Right kidney (tissue), 1 donor: ENCODE measurements at regions not wholly inside any gene's neighbourhood (a gene's known extent, or its start where the extent isn't known, plus 50 kb on each side); places are given as distances from the start of the nearest gene placed in this dataset.

ENCODE experiments used
- DNase-seq: peaks from one replicate; pipeline ENCODE4 v3.0.0-alpha.2; 2016

DNA sequence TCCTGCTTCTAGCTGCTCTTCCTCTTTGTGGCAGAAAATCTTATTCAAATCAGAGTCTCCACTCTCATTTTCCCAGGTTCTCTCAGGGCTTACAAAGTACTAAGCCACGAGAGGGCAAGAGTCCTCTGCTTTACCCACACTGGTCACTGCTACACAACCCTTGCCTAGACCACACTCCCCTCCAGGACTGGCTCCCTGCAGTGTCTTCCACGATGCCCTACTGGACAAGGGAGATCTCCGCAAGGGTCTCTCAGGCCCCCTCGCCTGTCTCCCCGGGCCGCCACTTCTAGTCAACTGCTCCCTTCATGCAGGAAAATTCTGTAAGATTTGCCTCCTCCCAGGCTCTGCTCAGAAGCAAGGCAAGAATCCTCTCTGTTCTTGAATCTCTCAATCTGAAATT lies 319.6 kb downstream of the RRAGC start:
- no peak for DNase-seq

DNA sequence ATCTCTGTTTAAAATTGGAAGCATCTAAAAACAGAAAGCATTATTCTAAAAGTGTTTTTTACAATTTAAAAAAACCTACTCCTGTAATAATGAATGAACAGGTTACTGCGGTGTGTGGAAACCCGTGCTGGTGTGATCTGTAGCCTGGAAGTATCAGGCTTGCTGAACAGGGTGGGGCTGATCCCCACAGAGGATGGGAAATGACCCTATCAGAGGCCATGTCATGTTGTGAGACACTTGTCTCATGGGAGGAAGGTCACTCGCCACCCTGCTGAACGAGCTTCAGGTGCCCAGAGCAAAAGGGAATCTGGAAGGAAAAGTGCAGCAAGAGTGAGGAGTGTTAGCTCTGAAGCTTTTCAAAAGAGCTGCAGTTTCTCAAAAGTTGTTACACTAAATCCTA lies 320.7 kb downstream of the RRAGC start:
- DNase-seq = no peak

DNA sequence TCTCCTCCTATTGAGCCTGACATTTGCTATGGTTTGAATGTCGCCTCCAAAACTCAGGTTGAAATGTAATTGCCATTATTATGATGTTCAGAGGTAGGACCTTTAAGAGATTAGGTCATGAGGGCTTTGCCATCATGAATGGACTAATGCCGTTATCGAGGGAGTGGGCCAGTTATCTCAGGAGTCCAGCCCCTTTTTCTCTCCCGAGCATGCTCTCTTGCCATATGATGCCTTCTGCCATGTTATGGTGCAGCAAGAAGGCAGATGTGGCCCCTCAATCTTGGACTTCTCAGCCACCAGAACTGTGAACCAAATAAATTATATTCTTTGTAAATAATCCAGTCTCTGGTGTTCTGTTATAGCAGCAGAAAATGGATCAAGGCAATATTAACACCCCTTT lies 323.5 kb downstream of the RRAGC start:
- no peak for DNase-seq

DNA sequence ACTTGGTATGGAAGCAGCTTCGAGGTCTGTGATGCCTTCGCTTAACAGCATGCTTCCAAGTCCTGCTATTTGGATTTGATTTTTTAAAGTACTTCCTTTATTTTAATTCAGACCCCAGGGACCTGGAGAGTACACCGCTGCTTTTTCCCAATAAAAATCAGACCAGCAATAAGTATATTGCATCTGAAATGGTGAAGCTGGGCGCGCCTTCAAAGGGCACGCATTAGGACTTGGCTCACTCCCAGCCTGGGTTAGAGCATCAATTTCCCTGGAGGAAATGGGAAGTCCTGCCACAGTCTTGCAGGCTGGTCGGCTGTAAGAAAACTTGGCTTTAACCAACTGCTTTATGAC lies 325.1 kb downstream of the RRAGC start:
- DNase-seq = no peak

DNA sequence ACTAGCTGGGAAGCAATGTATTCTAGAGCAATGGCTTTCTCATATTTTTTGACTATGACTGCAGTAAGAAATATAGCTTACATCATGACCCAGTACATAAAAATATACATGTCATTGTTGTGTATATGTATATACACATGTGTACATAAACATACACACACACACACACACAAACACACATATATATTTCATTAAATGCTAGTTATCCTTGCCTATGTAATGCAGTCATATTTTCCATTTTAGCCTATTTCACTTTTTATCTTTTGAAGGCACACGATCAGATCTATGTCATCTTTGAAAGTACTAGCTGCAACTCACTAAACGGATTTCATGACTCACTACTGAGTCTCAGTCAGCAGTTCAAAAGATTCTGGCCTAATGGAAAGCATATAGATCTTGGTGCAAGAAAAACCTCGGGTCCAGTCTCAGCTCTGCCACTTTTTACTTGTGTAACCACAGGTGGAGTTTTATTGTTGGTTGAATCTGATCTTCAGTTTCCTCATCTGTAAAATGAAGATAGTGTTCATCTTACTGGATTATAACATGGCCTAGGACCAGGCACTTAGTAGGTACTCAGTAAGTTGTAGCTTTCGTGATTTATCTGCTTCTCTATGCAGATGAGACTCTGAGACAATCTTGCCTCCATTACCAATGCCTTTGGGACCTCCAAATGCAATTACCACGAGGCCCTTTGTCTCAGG lies 325.6 kb downstream of the RRAGC start:
- no peak for DNase-seq

DNA sequence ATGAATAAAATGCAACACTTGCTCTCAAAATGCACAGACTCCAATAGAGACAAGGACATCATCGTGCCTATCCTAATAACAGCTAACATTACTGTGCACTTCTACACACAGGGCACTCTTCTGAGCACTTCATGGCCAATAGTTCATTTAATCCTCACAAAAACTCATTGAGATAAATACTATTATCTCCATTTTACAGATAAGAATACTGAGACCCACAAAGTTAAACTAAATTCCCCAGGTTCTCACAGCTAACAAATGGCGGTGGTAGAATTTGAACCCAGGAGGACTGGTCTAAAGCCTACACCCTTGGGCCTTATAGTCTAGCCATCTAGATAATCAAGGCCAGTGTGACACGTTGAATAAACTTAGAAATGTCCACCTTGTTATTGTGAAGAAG lies 328.6 kb downstream of the RRAGC start:
- DNase-seq = no peak

DNA sequence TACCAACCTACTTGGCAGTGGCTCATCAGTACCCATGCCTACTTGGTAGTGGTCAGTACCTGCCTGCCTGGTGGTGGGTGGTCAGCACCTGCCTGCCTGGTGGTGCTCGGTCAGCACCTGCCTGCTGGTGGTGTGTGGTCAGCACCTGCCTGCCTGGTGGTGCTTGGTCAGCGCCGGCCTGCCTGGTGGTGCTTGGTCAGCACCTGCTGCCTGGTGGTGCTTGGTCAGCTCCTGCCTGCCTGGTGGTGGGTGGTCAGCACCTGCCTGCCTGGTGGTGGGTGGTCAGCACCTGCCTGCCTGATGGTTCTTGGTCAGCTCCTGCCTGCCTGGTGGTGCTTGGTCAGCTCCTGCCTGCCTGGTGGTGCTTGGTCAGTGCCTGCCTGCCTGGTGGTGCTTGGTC lies 329.6 kb downstream of the RRAGC start:
- no peak for DNase-seq

DNA sequence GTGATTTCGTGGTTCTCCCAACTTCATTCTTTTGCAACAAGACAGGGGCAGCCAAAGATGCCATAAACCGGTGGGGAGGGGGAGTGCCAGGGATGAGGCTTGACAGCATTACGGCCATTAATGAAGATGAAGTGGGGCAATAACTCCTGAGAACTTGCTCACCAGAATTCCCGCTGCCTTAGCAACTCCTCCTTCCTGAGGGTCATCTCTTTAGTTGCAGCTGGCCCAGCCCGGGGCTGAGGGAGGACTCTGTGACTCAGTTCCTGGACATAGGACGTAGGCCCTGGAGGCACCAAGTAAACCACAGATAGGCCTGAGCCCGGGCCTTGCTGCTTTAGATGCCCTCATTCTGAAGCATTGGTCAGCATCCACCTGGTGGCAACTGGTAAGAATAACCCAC lies 330.2 kb downstream of the RRAGC start:
- no peak for DNase-seq

DNA sequence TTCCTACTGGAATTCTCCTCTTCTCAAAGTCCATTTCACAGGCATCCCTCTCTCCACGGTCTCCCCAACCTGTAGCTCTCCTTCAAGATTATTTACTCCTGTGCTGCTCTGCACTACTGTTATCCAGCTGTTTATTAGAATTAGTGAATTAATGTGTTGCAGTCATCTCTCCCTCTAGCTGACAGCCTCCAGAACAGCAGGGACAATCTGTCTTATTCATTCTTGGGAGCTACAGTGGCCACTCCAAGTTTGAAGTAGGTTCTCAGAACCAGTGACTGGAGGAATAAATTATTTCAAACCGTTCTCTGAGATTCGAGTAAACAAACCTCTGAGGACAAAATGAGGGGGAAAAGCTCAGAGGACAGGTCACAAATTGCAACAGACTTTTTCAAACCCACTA lies 330.9 kb downstream of the RRAGC start:
- no peak for DNase-seq

DNA sequence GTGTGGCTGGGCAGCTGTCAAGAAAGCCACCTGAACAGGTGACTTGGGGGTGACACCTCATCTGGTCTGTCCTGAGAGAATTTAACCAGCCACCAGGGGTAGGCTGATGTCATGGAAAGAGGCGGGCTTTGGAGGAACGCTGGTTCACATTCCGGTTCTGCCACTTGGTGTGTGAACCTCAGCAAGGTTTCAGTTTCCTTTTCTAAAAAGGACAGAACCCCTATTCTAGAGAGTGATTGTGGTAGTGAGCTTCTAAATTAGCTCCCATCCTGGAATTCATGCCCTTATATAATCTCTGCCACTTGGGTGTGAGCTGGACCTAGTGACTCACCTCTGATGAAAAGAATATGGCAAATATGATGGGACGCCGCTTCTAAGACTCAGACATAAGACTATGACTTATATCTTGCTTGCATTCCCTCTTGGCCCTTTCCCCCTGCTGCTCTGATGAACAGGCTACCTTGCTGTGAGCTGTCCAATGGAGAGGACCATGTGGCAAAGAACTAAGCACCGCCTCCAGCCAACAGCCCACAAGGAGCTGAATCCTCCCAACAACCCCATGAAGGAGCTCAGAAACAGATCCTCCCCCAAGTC lies 332.1 kb downstream of the RRAGC start:
- no peak for DNase-seq

DNA sequence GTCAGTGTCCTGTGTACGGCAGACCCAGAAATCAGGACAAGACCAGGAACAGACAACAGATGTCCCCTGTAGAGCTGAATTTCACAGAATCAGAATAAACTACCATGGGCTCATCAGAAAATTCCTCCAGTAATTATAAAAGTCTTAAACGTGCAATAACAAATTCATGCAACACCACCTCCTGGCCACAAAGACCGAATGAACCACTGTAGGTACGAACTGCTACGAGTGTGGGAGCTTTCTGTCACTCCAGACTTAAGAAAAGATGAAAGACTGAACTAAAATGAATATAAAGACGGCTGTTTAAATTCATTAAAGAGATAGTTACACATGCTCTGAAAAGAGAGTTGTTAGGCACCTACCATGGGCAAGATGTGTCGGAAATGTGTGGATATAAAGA lies 333.5 kb downstream of the RRAGC start:
- DNase-seq = no peak

DNA sequence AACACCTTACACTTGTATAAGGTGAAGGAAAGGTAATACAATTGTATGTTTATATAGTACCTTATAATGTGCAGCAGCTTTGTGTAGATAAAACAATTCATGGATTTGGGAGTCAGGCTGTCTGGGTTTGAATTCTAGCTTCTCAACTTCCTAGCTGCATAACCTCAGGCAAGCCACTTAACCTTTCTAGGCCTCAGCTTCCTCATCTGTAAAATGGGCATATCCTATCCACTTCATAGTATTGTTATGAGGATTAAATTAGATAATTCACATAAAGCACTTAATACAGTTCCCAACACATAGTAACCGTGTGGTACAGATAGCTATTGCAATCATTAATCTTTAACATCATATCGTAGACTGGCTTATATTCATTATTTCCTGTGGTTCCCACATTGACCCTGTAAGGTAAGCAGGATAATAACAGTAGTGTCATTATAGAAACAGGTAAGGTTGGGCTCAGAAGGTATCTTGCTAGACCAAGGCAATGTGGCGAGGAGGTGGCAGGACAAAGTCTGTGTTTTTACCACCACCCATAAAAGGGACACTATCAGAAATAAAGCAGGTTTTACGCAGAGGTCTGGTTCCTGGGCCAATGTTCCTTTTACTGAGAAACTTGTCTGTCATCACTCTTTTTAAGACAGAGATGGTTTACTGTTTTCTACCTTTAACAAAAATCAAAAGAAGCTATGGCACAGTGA lies 334.1 kb downstream of the RRAGC start:
- DNase-seq = no peak

DNA sequence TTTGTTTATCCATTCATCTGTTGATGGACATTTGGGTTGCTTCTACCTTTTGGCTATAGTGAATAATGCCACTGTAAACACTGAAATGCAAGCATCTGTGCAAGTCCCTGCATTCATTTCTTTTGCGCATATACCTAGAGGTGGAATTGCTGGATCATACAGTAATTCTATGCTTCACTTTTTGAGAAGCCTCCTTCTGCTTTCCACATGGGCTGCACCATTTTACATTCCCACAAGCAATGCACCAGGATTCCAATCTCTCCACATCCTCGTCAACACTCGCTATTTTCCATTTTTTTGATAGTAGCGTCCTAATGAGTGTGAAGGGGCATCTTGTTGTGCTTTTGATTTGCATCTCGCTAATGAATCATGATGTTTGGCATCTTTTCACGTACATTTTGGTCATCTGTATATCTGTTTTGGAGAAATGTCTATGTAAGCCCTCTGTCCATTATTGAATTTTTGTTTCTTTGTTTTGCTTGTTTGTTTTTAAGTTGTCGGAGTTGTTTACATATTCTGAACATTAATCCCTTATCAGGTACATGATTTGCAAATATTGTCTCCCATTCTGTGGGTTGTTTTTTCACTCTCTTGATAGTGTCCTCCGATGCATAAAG lies 335.4 kb downstream of the RRAGC start:
- no peak for DNase-seq

DNA sequence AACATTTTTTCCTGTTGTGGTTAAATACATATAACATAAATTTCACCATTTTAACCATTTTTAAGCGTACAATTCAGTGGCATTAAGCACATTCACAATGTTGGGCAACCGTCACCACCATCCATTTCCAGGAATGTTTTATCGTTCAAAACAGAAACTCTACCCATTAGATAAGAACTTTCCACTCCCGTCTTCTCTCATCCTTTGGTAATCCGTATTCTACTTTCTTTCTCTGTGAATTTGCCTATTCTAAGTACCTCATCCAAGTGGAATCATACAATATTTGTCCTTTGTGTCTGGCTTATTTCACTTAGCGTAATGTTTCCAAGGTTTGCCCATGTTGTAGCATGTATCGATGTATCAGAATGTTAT lies 336.0 kb downstream of the RRAGC start:
- no peak for DNase-seq

DNA sequence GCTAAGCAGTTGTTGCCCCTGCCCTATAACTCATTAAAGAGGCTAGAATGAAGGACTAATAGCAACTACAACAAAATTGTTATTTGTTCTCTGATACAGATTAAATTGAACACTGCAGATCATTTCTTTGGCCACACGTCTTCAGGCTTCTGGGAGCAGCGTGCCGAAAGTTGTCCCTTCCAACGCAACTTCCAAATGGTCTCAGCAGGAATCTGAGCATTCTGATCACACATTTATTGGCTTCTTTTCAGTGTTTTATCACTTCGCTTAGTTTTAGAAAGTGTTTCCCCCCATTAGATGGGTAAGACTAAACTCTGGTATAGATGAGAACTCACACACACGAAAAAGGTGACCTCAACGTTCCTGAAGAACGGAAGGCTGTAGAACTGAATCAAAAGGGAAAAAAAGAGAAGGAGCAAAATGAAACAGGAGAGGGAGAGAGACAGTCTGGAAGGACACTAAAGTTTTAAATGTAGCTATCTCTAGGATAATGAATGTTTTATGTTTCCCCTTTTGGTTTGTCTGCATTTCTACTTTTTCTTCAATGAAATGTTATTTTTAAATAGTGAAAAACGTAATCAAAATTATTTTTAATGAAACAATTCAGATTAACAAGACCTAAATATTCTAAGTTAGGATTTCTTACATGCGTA lies 336.5 kb downstream of the RRAGC start:
- DNase-seq = no peak

DNA sequence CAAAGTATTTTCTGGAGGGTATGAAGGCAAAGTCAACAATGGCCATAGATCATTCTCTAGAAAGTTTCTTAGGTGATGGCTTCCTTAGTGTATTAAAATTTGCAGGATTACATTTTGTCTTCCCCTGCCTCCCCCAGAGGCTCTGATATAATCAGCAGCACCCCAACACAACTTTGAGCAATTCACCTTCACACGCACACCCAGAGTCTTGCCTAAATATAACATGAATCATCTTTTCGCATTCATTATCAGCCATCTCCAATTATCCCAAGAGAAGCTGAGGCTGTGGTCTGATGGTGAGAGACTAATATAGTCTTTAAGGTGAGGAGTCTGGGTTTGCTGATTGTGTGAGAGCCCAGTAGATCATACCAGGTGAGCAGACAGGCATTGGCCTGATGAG lies 343.0 kb downstream of the RRAGC start:
- DNase-seq = no peak

DNA sequence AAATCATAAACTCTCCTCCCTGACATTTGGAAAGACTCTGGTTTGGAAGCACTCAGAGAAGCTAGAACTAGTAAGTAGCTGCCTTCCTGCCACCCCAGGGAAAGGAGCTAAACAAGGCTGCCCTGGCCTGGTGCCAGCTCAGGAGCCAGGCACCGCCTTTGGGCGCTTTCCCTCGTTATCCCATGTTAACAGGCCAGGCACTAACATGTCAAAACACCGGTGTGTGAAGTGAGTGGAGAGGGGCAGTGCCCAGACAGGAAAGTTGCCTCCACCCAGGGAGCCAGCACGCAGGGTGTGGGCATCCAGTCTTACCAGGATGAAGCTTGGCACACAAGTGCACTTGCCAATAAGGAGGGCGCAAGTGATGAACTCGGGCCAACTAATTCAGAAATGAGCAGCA lies 346.8 kb downstream of the RRAGC start:
- no peak for DNase-seq

DNA sequence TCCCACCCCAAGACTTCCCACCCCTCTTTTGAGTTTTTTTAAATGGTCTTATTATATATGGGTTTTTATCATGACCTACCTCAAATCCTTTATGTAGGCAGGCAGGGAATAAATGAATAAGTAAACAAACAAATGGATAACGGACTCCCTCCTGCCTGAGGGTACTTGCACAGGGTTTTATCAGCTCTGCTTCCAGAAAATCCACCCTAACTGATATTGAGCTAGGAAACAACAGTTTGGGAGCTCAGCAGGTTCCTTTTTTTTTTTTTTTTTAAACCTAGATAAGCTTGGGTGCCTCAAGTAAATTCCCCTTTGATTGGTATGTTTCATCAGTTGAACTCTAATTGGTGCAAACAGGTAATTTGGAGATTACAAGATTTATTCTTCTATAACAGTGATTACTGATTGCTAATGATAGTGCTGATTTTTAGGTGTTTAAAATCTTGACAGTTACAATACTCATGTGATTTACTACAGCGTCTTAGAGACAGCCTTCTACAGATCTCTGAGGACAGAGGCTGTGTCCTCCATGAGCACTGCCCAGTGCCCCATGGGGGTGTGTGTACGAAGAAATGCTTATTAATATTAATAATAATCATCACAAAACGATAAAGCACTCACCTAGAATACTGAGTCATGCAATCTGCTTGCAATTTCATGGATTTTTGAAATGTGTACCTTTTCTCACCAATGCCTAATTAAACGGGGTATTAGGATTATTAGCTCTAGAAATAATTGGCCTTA lies 347.4 kb downstream of the RRAGC start:
- DNase-seq = no peak

DNA sequence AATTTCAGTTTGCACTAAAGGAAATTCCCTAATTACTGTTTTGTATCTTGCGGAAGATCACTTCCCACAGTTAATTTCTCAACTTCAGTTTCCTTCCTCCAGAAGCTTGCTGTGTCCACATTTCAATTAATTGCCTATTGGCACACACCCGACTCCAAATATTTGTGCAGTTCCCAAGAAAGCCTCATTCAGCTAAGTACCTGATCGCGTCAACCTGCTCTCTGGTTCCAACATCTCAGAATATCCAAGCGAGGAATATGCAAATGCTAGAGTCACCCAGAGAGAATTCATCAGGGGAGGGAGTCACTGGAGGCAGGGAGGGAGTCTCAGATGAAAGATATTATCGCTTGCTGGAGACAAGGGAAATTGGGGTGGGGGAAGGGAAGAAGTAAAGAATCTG lies 351.3 kb downstream of the RRAGC start:
- no peak for DNase-seq

DNA sequence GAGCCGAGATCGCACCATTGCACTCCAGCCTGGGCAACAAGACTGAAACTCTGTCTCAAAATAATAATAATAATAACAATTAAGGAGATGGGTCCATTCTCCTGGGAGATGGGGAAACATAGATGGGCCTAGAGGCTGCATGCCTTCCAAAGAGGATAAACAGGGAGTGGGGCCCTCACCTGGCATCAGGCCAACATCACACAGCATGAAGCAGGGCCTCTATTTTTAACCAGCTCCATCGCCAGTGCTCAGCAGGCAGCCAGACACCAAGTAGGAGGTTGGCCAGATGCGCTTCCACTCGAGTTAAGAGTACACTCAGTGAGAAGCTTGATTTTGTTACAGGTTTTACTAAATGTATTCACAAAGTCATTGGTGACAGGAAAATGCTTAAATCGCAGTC lies 352.0 kb downstream of the RRAGC start:
- DNase-seq = no peak

DNA sequence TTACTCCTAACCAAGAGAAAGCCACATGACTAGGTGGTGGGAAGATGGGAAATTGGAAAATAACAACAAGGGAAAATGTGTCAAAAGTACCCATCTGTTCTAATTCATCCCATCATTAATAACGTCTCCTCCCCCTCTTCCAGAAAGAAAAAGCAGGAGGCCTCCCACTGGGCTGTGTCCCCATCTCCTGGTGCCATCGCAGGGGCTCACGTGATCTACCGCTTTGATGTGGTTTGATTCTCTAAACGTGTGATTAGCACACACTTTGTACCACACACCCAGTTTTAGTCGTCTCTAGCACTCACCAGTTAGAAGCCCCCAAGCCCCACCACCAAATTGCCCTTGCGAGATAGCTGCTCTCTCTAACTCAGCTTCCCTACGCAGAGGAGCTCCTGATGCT lies 353.6 kb downstream of the RRAGC start:
- no peak for DNase-seq

DNA sequence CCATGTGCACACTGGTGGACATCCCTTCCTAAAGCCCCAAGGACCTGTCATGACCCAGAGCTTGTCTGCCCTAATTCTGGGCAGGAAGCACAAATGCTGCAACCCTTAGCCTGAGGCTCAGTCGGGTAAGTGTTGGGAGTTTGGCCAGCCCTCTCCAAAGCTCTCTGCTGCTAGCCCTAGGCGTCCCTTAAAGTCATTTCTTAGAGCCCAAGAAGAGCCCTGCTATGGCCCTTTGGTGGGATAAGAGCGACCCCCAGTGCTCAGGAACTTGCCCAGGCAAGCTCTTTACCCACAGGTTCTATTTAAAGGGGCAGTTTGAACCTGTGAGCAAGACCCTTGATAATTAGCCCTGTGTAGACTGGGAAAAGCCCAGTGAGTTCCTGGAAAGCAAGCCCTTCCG lies 356.8 kb downstream of the RRAGC start:
- DNase-seq = no peak

DNA sequence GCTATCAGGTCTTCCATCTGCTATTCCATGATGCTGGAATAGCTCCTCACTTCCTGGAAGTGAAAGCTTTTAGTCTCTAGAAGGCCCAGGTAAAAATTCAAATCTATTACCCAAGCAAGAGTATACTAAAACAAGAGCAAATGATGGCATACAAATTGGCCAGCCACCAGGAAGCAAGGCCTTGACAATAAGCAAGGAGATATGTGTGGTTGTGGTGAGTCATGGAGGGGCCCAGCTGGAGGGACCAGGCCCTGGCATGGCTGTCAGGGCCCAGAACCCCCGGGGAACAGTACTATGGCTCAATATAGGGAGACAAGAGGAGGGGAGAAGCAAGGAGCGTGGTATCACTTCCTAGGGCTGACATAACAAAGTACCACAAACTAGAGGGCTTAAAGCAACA lies 358.7 kb downstream of the RRAGC start:
- DNase-seq = no peak
